HG03139 (cell line): ENCODE measurements at regions not wholly inside any gene's neighbourhood (a gene's known extent, or its start where the extent isn't known, plus 50 kb on each side); places are given as distances from the start of the nearest gene placed in this dataset.
"Not testable (repeated sequence)": the region's sequence is repeated elsewhere in the genome, so short reads cannot be mapped to it uniquely, and the experiment has no call there.

Experiments
- ATAC-seq: cut with Tn5 transposase; IDR thresholded peaks from one replicate; pipeline ENCODE4 v1.9.1; 2021; ENCODE audit not compliant: unreplicated experiment

DNA sequence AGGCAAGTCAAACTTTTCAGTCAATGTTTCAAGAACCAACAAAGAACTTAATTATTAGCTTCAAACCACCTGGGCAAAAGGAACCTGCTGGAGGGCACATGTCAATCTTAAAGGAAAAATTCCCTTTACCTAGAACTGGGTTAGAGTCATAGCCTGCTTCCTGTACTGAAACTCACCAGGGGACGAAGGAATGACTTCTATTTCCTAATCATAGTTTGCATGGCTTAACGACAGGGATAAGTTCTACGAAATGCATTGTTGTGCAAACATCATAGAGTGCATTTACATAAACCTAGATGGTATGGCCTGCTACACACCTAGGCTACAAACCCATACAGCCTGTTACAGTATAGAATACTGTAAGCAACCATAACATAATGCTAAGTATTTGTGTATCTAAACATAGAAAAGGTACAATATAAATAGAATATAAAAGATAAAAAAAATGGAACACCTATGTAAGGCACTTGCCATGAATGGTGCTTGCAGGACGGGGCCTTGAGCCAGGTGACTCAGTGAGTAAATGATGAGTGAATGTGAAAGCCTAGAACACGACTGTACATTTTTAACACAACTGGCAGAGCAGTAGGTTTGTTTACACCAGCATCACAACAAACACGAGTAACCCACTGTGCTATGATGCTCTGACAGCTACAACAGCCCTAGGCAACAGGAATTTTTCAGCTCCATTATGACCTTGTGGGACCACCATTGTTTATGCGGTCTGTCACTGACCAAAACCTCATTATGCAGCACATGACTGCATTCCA lies 234.9 kb upstream of the CAND1 start:
- ATAC-seq, result no peak

DNA sequence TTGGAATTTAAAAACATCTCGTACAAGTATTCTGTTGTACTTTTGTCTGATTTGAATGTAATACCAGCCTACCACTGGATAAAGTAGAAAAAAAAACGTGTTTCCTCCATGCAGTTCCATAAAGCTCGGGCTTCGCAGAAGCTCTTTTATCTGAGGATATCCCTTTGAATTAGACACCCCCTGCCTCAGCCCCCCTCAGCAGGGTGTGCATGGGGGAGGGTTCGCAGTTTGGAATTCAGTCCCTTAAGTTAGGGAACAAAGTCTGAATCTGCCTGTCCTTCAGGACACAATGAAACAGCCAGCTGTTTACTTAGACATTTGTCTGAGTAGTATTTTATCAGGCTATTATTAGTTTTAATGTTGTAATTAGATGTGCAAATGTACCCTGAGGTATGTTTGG lies 234.0 kb upstream of the CAND1 start:
- no peak for ATAC-seq

DNA sequence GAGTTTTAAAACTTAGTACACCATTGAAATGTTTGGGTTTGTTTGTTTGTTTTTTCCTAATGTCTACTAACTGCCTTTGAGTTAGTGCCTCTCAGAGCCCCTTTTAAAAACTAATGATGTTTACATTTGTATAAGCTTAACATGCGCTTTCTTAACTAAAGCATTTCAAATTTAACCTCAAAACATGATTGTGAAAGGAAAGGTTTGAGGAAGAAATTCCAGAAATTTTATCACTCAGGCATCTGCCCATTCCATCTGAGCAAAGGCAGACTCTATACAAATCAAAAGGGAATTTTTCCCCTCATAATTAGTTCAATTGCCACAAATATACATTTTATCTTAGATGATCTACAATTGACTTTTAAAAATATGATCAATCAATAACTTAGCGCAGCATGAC lies 230.7 kb upstream of the CAND1 start:
- no peak for ATAC-seq

DNA sequence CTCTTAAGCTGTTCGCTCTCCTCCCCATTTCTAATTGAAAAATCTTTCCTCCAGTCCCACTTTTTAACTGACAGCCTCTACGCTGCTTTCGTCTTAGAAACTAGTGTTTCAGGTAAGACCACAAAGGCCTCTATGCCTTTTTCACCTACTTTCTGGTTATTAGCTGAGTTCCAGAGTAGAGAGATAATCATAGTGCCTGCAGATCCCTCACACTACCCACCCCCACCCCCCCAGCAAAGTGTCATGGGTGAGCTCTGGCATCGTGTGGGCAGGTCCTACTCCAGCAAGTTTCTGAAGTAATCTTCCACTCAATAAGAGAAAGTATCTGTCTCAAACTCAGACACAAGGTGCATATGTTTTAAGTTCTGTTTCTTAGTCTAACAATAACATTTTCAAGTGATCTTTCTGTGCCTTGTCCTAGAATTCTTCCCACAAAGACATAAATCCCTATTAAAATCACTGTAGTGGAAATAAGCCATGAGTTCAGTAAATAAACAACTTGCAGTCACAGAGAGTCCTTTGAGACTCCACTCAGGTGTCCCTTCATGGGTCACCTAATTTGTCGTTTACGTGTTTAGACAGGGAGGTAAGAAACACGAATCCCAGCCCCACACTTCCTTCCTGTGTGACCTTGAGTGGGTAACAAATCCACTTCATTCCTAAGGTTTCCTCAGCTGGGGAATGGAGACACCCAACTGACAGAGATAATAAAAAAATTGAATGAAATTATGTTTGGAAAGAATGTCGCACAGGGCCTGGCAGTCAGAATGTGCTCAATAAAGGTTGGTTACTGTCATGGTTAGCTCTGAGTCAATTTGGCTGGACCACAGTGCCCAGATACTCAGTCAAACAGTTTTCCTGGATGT lies 228.9 kb upstream of the CAND1 start:
- ATAC-seq, result no peak

DNA sequence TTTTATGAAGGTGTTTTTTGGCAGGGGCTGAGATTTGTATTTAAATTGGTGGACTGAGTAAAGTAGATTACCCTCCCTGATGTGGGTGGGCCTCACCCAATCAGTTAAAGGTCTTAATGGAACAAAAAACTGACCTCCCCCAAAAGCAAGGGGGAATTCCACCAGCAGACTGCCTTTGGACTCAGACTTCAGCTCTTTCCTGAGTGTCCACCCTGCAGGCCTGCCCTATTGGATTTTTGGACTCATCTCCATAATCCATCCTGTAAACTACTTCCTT lies 228.4 kb upstream of the CAND1 start:
- ATAC-seq, result no peak

DNA sequence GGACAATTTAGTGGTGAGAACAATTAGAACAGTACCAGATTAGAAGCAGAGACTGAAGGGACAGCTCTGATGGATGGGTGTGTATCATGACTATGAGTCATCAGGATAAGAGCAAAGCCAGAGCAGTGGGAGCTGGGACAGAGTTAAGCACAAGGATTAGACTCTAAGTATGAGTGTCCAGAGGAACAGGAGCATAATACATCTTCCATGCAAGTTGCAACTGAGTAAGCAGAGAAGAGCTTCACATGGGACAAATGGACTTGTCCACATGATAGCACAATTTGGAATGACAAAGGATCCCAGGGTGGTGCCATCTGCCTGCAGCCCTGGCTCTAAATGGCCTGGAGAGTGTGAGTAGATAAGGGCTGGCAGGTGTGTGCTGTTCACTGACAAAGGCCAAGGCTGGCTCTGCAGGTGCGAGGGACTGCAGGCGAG lies 226.4 kb upstream of the CAND1 start:
- no peak for ATAC-seq

DNA sequence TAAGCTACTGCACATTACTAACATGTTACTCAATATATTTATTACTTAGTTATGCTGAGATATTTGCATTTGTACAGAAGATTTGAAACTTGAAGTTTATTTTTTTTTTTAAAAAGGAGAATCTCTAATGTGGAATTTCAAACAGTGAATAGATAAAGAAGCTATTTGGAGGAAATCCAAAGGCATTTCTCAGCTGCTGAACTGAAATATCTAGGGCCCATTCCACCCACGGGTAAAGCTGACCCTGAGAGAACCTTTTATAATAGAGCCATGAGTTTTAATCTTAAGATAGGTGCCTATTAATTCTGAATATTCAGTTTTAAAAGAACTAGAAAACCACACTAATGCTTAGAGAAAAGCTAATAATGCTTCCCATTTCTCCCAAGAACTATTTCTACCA lies 225.4 kb upstream of the CAND1 start:
- no peak for ATAC-seq

DNA sequence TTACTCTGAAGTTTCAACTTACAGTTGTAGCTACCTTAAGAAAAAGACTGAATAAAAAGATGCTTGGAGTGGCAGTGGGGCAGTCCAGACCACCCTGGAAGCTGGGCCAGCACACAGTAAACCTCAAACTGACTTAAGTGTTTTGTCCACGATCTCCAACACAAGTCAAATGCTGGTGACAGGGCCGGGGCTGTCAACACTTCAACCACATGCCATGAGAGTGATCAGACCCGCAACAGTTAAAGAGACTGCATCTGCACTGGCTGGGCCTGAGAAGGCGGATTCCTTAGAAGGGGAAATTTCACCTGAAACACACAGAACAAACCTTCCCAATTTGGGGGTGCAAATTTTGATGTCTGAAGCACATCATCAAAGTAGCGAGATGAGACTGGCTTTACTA lies 223.5 kb upstream of the CAND1 start:
- no peak for ATAC-seq

DNA sequence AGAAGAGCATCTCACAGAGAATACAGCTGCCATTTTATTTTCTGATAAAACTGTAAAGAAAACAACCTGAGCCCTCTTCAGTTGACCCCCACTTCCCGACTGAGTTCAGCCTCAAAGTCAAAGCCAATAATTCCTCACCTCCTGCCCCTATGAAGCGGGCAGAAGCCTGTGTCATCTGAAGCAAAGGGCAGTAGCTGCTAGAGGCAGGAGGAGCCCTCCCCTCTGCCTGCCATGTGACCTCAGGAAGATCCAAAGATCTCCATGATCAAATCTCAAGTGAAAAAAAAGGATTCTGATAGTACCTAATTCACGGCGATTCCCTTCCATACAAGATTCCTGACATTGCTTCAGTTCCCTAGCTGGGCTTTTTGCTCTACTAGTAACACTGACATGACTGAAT lies 223.1 kb upstream of the CAND1 start:
- ATAC-seq, result no peak

DNA sequence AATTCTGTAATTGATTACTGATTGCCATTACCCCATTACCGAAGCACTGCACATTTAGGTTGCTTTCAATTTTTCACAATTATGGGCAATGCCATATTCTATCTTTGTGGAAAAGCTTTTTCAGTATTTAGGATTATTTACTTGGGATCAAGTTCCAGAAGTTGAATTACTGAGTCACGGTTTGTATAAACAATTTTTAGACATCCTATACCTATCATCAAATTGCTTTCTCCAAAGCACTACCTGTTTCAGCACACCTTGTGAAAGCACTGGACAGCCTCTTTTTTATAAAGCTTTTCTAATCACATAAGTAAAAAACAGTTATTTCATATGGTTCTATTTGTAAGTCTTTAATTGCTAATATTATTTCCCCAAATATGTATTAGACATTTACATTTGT lies 221.5 kb upstream of the CAND1 start:
- no peak for ATAC-seq

DNA sequence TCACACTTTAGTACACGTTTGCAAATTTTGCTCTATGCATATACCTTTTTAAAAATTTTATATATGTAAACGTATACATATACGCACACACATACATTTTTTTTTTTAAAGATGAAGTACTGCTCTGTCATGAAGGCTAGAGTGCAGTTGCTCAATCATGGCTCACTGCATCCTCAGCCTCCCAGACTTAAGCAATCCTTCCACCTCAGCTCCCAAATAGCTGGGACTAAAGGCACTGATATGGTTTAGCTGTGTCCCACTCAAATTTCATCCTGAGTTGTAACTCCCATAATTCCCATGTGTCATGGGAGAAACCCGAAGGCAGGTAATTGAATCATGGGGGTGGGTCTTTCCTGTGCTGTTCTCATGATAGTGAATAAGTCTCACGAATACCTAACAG lies 220.8 kb upstream of the CAND1 start:
- no peak for ATAC-seq

DNA sequence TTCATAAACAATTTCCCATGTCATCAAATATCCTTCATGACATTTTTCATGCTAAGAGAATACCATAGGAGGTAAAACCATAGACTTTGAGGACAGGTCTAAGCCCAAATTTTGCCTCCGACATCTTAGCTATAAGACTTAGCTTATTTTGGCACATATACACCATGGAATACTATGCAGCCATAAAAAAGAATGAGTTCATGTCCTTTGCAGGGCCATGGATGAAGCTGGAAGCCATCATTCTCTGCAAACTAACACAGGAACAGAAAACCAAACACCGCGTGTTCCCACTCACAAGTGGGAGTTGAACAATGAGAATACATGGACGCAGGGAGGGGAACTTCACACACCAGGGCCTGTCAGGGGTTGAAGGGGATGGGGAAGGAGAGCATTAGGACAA lies 220.0 kb upstream of the CAND1 start:
- not testable (repeated sequence) for ATAC-seq

DNA sequence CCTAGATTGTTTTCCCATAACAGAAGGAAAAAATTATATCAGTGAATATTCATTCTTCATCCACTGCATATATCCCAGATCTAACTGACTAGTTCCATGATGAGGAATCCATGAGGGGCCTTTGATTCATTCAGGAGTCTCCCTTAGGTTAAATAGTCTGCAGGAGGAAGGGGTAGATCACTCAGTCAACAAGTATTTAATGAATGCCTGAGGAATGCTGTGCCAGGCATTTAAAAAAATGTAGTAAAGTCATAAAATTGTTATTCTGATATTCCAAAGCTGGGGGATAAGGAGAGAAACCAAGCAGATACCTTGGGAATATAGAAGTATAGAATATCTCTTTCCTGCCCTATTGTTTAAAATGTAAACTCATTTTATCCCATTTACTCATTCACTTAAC lies 216.2 kb upstream of the CAND1 start:
- no peak for ATAC-seq

DNA sequence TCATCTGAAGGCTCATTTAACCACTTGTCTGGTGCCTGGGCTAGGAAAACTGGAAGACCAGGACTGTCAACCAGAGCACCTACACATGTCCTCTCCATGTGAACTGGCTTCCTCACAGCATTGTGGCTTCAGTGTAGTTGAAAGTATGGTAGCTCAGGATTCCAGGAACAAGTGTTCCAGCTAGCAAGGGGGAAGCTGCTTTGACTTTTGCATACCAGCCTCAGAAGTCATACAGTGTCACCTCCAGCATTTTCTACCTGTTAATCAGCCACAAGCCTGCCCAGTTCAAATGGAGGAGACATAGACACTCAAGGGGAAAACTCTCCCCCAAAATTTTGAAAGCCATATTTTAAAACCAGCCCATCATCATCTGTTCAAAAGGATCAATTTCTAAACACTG lies 212.8 kb upstream of the CAND1 start:
- no peak for ATAC-seq

DNA sequence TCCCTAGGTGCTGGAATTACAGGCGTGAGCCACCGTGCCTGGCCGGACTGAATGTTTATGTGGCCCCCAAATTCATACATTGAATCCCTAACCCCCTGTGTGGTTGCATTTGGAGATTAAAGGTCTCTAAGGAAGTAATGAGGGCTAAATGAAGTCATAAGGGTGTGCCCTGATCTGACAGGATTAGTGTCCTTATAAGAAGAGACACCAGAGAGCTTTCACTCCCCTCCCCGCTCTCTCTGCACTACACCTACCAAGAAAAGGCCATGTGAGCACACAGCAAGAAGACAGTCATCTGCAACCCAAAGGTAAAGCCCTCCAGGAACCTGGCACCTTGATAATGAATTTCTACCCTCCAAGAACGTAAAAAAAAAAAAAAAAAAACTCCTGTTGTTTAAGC lies 212.1 kb upstream of the CAND1 start:
- no peak for ATAC-seq

DNA sequence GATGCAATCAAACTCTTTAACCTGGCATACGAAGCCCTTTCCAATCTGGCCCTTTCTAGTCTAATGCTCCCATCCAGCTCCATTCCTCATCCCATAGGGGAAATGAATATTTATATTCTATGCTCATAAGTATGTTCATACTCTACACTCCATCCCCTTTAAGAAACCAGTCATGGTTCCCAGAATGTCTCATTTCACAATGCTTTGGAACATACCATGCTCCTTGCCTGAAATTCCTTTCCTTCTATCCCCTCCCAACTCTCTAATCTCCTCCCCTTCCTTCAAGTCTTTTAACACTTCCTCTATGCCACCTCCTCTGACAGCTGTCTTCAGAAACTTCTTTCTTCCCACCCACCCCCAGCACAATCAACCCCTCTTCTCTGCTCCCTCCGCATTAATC lies 207.0 kb upstream of the CAND1 start:
- ATAC-seq, result no peak

DNA sequence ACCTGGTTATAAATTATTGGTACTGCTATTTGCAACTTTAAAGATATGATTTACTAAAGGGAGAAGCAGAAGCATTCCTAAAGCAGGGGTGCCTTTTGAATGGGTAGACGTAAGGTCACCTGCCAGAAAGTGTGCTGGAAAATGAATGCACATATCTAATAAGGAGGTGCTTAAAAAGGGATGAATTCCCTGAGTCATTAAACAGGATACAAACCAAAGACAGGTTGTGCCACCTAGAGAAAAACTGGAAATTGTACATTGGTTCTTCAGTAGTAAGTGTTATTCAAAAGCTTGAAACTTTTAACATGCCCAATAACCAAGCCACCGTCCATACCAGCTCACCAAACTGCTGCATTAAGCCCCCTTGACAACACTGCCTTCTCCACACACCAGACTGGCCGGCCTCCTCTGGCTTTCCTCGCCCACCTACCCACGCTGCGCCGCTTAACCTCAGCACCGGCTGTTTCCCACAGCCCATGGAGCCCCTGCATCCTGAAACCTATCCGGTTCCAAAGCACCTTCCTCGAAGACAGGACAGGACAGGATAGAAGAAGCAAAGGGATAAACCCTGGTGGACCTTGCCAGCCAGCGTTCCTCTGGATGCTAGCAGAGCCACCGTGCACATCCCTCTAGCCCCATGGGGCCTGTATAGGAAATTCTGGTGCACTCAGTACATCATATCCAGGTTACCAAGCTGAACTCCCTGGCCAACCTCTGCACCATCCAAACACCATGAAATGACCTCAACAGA lies 201.5 kb upstream of the CAND1 start:
- ATAC-seq, result no peak

DNA sequence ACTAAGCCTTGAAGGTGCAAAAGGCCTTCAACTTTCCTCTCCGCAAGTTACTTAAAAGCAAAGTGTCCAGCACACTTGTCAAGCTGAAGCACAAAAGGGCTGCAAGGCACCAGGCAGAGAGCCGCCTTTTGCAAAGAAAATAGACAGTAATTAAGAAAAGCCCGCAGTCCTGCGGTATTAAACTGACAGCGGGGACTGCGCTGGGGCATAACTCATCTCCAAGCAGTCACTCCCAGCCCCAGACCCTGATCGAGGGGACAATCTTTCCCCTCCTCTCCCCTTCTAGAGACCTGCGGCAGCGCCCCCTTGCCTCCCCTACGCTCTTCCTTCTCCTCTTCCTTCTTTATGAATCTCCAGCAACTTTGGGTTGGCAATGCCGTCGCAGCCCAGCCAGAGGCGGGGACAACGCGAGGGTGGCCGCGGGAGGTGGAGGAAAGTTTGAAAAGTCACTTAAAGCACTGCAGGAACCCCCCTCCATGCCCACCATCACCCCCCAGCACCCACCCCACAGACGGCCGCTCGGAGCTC lies 200.9 kb upstream of the CAND1 start:
- no peak for ATAC-seq

DNA sequence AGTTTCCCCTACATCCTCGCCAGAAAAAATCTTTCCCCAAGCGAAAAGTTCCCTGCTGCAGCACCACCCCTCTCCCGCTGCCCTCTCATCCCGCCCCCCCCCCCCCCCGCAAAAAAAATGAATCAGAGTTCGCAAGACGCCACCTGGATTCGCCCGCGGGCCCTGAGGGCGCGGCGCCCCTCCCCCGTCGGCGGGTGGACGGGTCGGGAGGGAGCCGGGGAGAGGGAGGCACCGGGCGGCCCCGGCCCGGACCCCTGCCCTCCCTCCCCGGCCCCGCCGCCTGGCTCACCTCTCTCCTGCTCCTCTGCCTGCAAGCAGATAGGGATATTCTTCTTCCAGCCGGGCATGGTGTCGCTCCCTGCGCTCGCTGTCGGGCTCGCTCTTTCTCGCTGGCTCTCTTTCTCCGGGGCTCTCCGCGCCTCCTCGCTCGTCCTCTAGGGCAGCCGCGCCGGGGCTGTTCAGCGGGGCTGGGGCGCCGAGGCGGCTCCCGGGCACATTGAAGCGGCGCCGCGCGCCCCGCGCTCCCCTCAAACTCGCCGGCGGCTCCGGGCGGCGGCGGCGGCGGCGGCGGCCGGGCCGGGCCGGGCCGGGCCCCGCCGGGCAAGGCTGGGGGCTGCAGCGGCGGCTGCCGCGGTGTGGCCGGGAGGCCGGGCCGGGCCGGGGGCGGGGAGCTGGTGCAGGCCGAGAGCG lies 200.3 kb upstream of the CAND1 start:
- ATAC-seq, result peak; percentile 41

DNA sequence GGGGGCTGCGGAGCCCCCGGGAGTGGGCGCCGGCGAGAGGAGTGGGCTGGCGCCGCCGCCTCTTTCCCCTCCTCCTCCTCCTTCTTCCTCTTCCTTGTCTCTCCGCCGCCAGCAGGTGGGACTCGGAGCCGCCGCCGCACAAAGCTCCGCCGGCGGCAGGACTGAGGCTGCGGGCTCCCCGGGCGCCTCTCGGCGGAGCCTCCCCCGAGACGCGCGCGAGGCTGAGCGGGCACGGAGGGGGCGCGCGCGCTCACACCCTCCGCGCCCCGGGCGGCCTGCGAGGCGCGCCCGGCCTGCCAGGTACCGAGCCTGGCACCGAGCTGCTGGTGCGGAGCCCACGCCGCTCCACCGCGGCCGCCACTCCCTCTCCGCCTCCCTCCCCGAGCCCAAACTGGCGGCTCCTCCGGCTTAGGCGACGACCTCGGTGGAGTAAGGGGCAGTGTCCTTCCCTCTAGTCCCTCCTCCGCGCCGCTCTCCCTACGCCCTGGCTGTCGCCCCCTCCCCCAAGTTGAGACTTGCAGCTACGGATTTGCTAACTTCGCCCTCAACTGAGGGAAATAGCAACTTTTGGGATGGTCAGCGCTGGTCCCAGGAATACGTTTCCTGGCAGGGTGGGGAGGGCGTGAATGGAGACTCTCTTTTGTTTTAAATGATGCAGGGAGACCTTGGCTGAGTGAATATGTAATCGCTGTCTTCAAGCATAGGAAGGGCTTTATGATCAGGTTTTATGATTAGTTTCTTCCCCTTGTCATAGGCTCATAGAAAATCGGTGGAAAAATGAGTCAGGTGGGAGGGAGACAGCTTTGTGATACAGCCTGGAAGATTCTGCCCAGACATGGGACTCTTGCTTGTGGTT lies 199.5 kb upstream of the CAND1 start:
- peak; percentile 59 for ATAC-seq
